NOMO-1 treated with dmso at 0.1 percent for 144 hours (cell line): ENCODE measurements at regions not wholly inside any gene's neighbourhood (a gene's known extent, or its start where the extent isn't known, plus 50 kb on each side); places are given as distances from the start of the nearest gene placed in this dataset.

Experiments
- DNase-seq: peaks from one replicate; lab custom pipeline; 2025; ENCODE audit not compliant: unreplicated experiment; lab: John Stamatoyannopoulos, UW

DNA sequence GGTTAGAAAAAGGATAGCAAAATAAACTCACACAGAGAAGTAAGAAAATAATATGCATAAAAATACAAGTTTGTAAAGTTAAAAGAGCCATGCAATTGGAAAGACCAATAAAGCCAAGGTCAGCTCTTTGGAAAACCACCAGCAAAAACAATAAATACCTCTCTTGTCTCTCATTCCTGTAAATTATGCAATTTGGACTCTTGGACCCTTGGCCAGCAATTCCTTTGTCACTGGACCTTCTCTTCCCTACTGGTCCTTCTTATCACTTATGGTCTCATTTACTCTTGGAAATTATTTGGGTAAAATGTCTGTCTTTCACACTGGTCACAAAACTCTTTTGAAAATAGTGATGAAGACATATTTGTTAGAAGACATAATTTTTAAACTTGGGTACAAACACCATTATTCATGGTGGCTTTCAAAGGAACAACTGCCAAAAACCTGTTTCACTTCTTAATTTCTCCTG lies 379.5 kb downstream of the TMEM232 start:
- DNase-seq = no peak

DNA sequence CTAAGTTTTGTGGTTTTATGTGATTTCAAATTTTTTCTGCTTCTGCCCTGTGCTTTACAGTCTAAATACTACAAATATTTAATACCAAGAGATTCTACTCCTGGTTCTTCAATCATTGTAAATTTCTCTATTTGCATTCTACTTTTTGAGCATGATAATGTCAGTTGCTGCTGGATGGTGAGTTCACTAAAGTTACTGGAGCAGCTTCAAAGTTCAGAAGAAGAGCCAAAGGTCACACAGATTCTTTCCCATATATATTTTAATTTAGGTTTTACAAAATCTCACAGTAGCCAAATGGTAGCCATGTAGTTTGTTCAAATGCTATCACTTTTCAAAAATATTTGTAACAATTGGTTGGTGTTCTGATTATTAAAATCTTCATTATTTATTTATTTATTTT lies 378.7 kb downstream of the TMEM232 start:
- no peak for DNase-seq

DNA sequence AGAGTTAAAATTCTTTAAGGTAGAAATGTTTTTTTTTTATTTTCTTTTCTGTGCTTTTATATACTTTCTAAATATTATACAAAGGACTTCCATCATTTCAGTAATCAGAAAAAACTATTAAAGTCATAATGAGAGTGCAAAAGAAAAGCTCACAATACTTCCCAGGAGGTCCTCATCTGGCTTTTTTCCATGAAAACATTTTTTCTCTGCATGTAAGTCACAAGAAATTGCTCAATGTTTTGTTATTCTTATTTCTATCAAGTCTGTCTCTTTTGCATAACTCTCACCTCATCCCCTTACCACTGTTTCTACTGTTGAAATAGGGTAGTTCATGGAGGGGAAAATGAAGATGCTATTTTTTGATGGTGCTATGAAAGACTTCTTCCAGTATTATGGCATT lies 375.0 kb downstream of the TMEM232 start:
- no peak for DNase-seq

DNA sequence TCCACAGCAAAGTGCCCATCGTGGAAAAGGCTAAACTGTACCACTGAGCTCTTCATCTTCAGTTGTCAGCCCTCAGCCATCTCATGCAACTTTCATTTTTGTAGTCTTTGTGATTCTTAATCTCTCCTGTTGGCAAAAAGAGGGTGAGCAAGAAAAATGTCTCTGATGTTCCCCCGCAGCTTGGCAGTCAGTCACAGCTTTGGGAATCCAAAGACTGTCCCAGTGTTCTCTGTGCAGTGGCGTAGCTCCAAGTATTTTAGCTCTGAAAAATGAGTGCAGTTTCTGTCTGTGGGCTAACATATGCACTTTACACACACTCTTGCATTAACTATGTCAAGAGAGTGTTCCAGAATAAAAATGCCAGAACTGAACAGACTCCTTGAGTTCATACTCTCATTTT lies 372.2 kb downstream of the TMEM232 start:
- no peak for DNase-seq

DNA sequence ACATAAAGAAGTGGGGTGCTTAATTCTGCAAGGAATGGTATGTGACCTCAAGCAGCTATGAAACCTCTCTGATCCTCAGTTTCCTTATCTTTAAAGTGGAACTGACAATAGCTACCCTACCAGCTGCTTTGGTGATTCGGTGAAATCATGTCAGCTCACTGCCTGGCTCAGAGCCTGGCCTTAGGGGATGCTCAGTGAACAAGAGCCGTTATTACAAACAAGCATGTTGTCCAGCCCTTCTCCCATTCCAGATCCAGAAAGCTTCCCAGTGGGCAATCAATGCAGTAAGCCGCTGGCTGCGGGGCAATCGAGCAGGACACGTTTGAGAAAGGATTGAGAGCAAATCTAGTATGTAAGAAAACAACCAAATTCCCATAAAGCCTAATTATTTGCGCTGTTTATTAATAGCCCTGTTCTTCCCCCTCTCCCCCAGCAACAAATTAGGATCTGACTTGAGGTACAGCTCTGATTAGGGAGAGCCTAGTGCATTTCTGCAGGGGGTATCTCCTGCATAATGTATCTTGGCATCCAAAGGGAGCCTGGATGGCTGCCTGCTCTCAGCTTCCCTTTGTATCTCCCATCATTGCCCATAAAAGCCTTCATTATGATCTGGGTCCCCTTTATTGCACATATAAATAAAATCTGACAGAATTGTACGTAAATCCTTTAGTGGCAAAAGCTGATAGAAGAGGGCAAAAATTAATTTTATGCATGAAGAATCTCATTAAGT lies 371.4 kb downstream of the TMEM232 start:
- no peak for DNase-seq

DNA sequence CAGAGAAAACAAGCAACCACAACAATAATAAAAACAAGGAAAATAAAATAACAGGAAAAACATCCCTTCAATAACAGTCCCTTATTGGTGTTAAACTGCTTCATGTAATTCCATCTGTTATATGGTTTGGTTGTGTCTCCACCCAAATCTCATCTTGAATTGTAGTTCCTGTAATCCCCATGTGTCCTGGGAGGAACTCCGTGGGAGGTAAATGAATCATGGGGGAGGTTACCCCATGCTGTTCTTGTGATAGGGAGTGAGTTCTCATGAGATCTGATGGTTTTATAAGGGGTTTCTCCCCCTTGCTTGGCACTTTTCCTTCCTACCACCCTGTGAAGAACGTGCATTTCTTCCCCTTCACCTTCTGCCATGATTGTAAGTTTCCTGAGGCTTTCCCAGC lies 369.8 kb downstream of the TMEM232 start:
- no peak for DNase-seq

DNA sequence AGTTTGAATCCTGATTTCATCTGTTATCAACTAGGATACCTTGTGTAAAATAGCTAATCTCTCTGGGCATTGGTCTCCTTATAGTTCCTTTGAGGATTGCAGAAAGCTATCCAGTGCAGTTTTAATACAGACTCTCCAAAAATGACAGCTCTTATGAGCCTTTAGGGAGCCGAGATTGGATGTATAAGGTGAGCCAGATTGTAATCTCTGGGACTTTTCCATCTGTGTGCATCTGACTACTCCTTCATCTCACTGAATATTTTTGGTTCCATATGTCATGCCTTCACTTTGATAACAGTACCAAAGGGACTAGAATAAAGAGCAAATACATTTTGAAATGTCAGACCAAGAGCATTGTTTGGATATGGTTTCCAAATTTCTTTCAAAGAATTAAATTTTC lies 367.2 kb downstream of the TMEM232 start:
- DNase-seq = no peak

DNA sequence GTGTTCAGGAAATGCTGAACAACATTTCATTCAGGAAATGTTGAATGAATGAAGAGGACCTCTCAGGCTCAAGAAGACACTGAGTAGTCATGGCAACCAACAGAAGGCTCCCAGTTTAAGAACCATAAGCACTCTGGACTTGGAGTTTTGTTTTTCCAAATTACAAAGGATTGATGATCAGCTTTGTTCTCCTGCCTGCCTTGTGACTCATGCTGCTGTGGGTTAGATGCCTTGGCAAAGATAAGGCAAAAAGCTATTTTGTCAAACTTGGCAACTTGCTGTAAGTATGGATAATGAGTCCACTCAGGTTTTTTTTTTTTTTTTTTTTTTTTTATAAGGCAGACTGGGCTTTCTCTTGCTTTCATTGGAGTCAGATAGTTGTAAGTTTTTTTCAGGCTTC lies 365.0 kb downstream of the TMEM232 start:
- DNase-seq = no peak

DNA sequence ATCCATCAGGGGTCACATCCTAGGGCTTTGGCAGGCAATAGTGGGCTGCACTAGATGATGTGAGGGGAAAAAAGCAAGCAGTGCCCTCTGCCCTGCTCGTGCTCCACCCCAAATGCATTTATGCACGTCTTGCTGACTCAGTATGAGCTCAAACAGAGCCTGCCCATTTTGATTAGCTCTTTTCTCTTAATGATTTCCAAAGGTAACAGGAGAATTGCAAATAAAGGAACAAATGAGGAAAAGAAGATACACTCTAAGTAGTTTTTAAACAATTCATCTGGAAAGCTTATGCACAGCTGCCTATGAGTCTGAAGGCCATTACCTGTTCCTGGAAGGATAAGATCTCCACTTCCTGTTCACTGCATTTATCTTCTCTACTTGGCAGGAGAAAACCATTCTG lies 364.2 kb downstream of the TMEM232 start:
- DNase-seq = no peak

DNA sequence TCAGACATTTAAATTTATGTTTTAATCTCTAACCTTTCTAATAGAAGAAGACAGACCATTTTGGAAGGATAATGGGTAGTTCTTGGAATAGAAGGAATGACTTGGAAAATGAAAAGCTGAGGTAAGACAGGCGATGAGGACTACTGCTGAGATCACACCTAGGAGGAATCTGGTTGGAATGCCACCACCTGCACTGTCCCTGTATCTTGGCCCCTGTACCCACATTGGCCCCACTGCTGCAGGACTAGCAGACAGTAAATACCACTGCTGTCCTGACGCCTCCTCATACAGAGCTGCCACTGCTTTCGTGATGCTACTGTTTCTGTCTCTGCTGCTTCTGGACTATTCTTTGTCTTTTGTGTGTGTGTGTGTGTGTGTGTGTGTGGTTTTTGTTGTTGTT lies 359.8 kb downstream of the TMEM232 start:
- DNase-seq = no peak
